ENCODE measurements at regions not wholly inside any gene's neighbourhood (a gene's known extent, or its start where the extent isn't known, plus 50 kb on each side); places are given as distances from the start of the nearest gene placed in this dataset.
"Not testable (repeated sequence)": the region's sequence is repeated elsewhere in the genome, so short reads cannot be mapped to it uniquely, and the experiment has no call there.

DNA sequence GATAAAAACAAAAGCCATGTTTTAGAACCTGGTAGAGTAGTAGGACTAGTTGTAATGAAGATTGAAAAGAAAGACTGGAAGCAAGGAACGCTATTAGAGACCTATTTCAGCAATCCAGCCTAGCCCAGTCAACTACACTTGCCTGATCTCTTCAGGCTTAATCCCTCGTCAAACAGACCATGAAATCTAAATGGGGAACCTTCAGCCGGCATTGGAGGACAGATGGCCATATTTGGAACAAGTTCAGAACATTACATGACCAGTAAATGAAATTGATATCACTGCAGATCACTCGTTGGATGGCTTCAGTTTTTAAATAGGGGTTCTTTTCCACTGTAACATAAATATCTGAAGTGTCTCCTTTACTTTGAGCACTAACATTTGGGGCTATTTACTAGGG is 84.8 kb upstream of the WDR44 start:
- DNase-seq = no peak

DNA sequence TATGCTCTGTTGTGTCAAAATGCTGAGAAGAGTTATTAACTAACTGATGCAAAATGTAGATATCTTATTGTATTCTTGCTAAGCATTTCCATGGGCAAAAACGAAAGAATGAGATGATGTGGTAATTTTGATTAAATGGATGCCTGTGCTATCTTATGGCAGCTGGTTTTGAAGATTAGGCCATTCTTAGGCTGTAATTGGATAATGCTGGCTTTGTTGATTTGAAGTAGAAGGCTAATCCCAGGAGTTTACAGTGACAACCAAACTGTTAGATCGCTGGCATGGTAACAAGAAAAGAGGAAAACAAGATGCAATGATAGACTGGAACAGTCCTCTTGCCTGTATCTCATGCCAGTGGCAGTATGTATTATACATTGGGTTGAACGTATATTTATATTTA is 74.1 kb upstream of the WDR44 start:
- no peak for DNase-seq

DNA sequence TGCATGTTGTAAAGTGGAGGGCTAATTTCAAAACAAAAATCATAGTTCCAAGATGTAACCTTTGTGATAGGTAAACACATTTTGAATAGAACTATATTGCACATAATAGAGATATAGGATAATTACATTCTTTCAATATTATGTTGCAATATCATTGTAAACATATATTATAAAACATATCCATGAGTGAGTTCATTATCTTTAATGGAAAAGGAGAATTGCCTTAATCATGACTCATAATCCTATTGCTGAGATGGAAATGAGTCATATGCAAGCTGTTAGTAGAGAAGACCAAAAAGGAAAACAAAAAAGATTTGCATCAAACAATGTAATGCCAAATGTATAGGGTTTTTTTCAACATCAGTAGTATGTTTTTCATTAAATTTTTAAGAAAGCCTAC is 73.7 kb upstream of the WDR44 start:
- DNase-seq = no peak

DNA sequence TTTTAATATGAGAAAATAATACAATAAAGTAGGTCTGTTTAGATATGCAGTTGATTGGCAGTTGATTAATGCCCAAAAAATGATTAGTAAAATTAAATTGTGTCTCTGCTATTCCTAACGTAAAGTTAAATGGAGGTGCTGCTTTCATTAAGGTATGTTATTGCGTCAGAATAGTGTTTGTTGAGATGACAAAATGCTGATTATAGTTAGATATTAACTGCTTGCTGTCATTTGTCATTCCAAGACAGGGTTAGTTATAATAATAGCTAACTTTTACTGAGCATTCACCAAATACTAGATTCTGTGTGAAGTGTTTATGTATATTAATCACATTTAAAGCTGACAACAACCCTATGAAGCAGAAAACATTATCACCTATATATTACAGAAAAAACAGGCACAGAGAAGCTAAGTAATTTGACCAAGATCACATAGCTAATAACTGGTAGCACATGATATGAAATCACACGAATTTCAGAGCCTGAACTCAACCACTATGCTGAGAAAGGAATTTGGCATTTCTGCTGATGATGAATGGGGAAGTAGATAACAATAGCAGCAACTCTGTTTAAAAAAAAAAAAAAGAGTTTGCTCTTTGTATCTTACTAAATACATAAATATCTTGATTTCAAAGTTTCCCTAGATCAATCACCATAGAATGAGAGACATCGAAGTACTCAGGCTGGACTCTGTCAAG is 59.7 kb upstream of the WDR44 start:
- no peak for DNase-seq

DNA sequence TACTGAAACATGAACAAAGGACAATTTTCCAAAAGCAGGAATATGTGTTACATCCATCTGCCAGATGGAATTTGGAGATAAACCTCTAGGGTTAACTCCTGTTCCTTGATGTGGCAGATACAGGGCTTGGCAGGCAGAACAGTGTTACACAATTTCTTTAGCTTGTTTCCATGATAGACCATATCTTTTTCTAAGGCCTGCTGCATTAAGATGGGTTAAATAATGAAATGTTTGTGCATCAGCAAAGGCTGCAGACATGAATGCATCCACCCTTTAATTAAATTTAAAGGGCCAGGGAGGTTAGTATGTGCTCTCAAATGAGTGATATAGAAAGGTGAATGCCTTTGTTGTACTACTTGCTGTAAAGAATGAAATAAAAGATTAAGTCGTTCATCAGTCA is 50.1 kb upstream of the WDR44 start:
- DNase-seq = not testable (repeated sequence)

Data from NK-92 treated with Interleukin-12 subunit alpha and Interleukin-12 subunit beta, amount 100 ng/mL, for 24 hours (cell line).